ENCODE measurements at regions not wholly inside any gene's neighbourhood (a gene's known extent, or its start where the extent isn't known, plus 50 kb on each side); places are given as distances from the start of the nearest gene placed in this dataset.

- no peak overlapping the region for H3K4me3 Mint-ChIP-seq (ENCODE audit: unreplicated experiment)
- CTCF ChIA-PET: no interaction called here
- no peaks in the 10 kb centered on the region for H3K9me3 Mint-ChIP-seq (ENCODE audit: unreplicated experiment)
- no peaks in the 10 kb centered on the region for H3K4me1 Mint-ChIP-seq (ENCODE audit: low read depth, unreplicated experiment)
- Histone ChIP-seq H3K36me3 (ENCODE audit: control insufficient read depth, insufficient read depth, low read length) (no peaks in the 10 kb centered on the region), H3K4me3 (ENCODE audit: low read depth, low read length) (no peak overlapping the region), H3K27me3 (replicated peaks; ENCODE audit: control insufficient read depth, insufficient read depth, low read length) (no peaks in the 10 kb centered on the region), H3K9me3 (no peaks in the 10 kb centered on the region), H3K4me1 (no peaks in the 10 kb centered on the region)
- no peaks in the 10 kb centered on the region for H3K27me3 Mint-ChIP-seq (ENCODE audit: insufficient read depth, unreplicated experiment)
- POLR2A ChIA-PET: no interaction called here
- no TSS peak for BruUV-seq (replicated peaks)
- no peak for TF ChIP-seq CTCF (IDR thresholded peaks at IDR 0.05; ENCODE audit: insufficient read depth in 1 of 2, low read depth in 1 of 2, low read length in 1 of 2, severe bottlenecking in 1 of 2, unreplicated experiment in 1 of 2)
- H3K36me3 Mint-ChIP-seq (ENCODE audit: insufficient read depth, unreplicated experiment): no peaks in the 10 kb centered on the region
- no peak for DNase-seq
- intact Hi-C loops (cut with micrococcal nuclease; ENCODE audit: unreplicated experiment): no loop called here
- no peak overlapping the region for H3K27ac Mint-ChIP-seq (ENCODE audit: unreplicated experiment)
Observed at GRCh38 chr5:100004969-100005368, 530.2 kb upstream of the FAM174A start.

- Histone ChIP-seq H3K9me3 (no peaks in the 10 kb centered on the region), H3K4me3 (ENCODE audit: low read depth, low read length) (no peak overlapping the region), H3K27me3 (replicated peaks; ENCODE audit: control insufficient read depth, insufficient read depth, low read length) (no peaks in the 10 kb centered on the region), H3K4me1 (no peaks in the 10 kb centered on the region), H3K36me3 (ENCODE audit: control insufficient read depth, insufficient read depth, low read length) (no peaks in the 10 kb centered on the region)
- intact Hi-C loops (cut with micrococcal nuclease; ENCODE audit: unreplicated experiment): no loop called here
- Mint-ChIP-seq H3K9me3 (ENCODE audit: unreplicated experiment) (no peaks in the 10 kb centered on the region), H3K4me3 (ENCODE audit: unreplicated experiment) (no peak overlapping the region), H3K27ac (ENCODE audit: unreplicated experiment) (no peak overlapping the region), H3K36me3 (ENCODE audit: insufficient read depth, unreplicated experiment) (no peaks in the 10 kb centered on the region), H3K4me1 (ENCODE audit: low read depth, unreplicated experiment) (no peaks in the 10 kb centered on the region), H3K27me3 (ENCODE audit: insufficient read depth, unreplicated experiment) (peaks cover 6% of the 10 kb centered on the region)
- TF ChIP-seq CTCF (IDR thresholded peaks at IDR 0.05; ENCODE audit: insufficient read depth in 1 of 2, low read depth in 1 of 2, low read length in 1 of 2, severe bottlenecking in 1 of 2, unreplicated experiment in 1 of 2): no peak
- ChIA-PET CTCF (no interaction called here), POLR2A (interaction anchor here (0.6 kb wide), 1 partner anchor 895 kb away, joined by 5 read pairs; no protein-coding TSS in a partner anchor)
- BruUV-seq (replicated peaks): no TSS peak
- no peak for DNase-seq
Observed at GRCh38 chr5:99998319-99998718, 536.9 kb upstream of the FAM174A start.

- H3K4me3 Mint-ChIP-seq (ENCODE audit: unreplicated experiment): no peak overlapping the region
- Histone ChIP-seq H3K36me3 (ENCODE audit: control insufficient read depth, insufficient read depth, low read length) (no peaks in the 10 kb centered on the region), H3K9me3 (no peaks in the 10 kb centered on the region), H3K4me3 (ENCODE audit: low read depth, low read length) (no peak overlapping the region), H3K27me3 (replicated peaks; ENCODE audit: control insufficient read depth, insufficient read depth, low read length) (no peaks in the 10 kb centered on the region), H3K4me1 (no peaks in the 10 kb centered on the region)
- no peak for TF ChIP-seq CTCF (IDR thresholded peaks at IDR 0.05; ENCODE audit: insufficient read depth in 1 of 2, low read depth in 1 of 2, low read length in 1 of 2, severe bottlenecking in 1 of 2, unreplicated experiment in 1 of 2)
- H3K36me3 Mint-ChIP-seq (ENCODE audit: insufficient read depth, unreplicated experiment): no peaks in the 10 kb centered on the region
- no peak overlapping the region for H3K27ac Mint-ChIP-seq (ENCODE audit: unreplicated experiment)
- ChIA-PET CTCF (no interaction called here), POLR2A (no interaction called here)
- intact Hi-C loops (cut with micrococcal nuclease; ENCODE audit: unreplicated experiment): no loop called here
- H3K27me3 Mint-ChIP-seq (ENCODE audit: insufficient read depth, unreplicated experiment): peaks cover 6% of the 10 kb centered on the region
- no peaks in the 10 kb centered on the region for H3K9me3 Mint-ChIP-seq (ENCODE audit: unreplicated experiment)
- no peaks in the 10 kb centered on the region for H3K4me1 Mint-ChIP-seq (ENCODE audit: low read depth, unreplicated experiment)
- DNase-seq: no peak
- BruUV-seq (replicated peaks): no TSS peak
Observed at GRCh38 chr5:99995407-99995806, 539.8 kb upstream of the FAM174A start.
